ENCODE measurements at regions not wholly inside any gene's neighbourhood (a gene's known extent, or its start where the extent isn't known, plus 50 kb on each side); places are given as distances from the start of the nearest gene placed in this dataset.
"Not testable (repeated sequence)": the region's sequence is repeated elsewhere in the genome, so short reads cannot be mapped to it uniquely, and the experiment has no call there.

DNA sequence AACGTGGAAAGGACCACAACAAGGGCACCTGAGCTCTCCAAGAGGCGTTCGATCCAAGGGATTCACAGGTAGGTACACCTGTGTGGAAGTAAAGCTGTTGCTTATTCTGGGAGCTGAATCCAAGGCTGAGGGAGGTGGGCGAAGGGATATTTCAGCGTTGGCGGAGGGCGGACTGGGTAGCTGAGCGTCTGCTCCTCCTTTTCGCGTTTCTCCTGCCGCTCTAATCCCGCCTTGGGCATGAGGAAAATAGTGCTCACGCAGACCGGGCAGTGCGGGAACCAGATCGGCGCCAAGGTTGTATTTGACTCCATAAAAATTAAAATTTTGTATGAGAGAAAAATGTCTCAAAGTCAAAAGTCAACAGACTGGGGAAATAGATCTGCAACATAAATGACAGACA lies 3966.2 kb upstream of the OR11H1 start:
- H3K4me1 Mint-ChIP-seq; H3K36me3 Mint-ChIP-seq; H3K27ac Mint-ChIP-seq; CTCF ChIA-PET; H3K27ac ChIP-seq (ENCODE audit: low read length); DNase-seq; H3K4me3 ChIP-seq (ENCODE audit: control insufficient read depth in 1 of 2, extremely low read depth in 1 of 2, low read length in 1 of 2); H3K27me3 ChIP-seq (replicated peaks in 1 of 2; ENCODE audit: control insufficient read depth in 2 of 2, extremely low read depth in 1 of 2, insufficient read depth in 2 of 2, low read length in 1 of 2); H3K36me3 ChIP-seq (ENCODE audit: control insufficient read depth in 2 of 2, extremely low read depth in 1 of 2, insufficient read depth in 1 of 2, low read length in 1 of 2); POLR2A ChIA-PET; H3K4me1 ChIP-seq (ENCODE audit: control insufficient read depth in 1 of 2, extremely low read depth in 1 of 2, insufficient read depth in 2 of 2, low read length in 2 of 2); ATAC-seq (replicated peaks in 1 of 4); H3K27me3 Mint-ChIP-seq; H3K9me3 ChIP-seq; H3K4me3 Mint-ChIP-seq: not testable (repeated sequence)
- 64% methylated on average over 17 of the region's 17 CpGs for WGBS (ENCODE audit: insufficient coverage)
- H3K9me3 Mint-ChIP-seq, result peaks cover 10 to 31% (median 22%) of the 10 kb centered on the region in 3 donors

DNA sequence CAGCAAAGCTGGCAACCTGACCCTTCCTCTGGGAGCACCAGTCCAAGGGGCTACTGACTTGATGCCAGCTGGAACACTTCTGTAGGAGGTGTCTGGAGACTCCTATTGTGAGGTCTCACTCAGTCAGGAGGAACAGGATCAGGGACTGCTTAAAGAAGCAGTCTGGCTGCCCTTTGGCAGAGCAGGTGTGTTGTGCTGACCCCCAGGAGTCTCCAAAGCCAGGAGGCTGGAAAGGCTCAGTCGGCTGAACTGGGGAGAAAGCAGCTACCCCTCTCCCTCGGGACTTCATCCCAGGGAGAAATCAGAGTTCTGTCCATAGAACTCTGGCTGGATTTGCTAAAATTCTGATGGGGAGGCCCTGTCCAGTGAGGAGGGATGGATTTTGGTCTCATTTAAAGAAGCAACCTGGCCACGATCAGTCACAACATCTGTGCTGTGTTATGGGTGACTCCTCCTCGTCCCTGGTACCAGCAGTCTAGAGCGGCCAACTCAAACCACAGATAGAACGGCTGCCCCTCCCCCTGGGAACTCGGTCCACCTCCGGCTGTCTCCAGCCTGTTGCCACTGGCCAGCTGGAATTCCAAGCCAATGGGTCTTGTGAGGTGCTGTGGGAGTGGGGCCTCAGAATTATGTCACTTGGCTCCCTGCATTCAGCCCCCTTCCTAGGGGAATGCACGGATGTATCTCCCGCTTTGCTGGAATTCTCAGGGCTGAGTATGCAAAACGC lies 3959.0 kb upstream of the OR11H1 start:
- H3K27ac ChIP-seq (ENCODE audit: low read length); ATAC-seq (replicated peaks in 1 of 4); H3K27me3 Mint-ChIP-seq; H3K36me3 Mint-ChIP-seq; H3K4me1 ChIP-seq (ENCODE audit: control insufficient read depth in 1 of 2, extremely low read depth in 1 of 2, insufficient read depth in 2 of 2, low read length in 2 of 2); CTCF ChIA-PET; H3K9me3 ChIP-seq; H3K27me3 ChIP-seq (replicated peaks in 1 of 2; ENCODE audit: control insufficient read depth in 2 of 2, extremely low read depth in 1 of 2, insufficient read depth in 2 of 2, low read length in 1 of 2); POLR2A ChIA-PET; H3K4me1 Mint-ChIP-seq; H3K36me3 ChIP-seq (ENCODE audit: control insufficient read depth in 2 of 2, extremely low read depth in 1 of 2, insufficient read depth in 1 of 2, low read length in 1 of 2); H3K27ac Mint-ChIP-seq; H3K4me3 Mint-ChIP-seq; DNase-seq: not testable (repeated sequence)
- WGBS (ENCODE audit: insufficient coverage), result 67% methylated on average over 7 of the region's 11 CpGs
- peak overlapping the region in 1 of 2 donors; percentile 44 for H3K4me3 ChIP-seq (ENCODE audit: control insufficient read depth in 1 of 2, extremely low read depth in 1 of 2, low read length in 1 of 2)
- H3K9me3 Mint-ChIP-seq, result peaks cover 26 to 57% (median 51%) of the 10 kb centered on the region in 3 donors

DNA sequence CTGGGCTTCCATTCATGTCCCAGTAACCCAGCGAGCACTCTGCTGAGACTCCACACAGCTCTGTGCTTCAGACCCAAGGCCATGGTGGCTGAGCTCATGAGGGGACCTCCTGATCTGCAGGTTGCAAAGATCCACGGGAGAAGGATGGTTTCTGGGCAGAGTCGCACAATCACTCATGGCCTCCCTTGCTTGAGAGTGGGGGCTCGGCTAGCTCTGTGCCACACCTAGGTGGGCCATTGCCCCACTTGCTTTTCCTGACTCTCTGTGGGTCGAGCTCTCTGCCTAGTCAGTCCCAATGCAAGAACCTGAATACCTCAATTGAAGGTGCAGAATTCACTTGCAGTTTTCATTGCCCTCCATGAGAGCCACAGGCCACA lies 3958.4 kb upstream of the OR11H1 start:
- H3K9me3 Mint-ChIP-seq, result peaks cover 29 to 60% (median 54%) of the 10 kb centered on the region in 3 donors
- WGBS (ENCODE audit: insufficient coverage), result 57% methylated on average over 5 of the region's 5 CpGs
- H3K36me3 ChIP-seq (ENCODE audit: control insufficient read depth in 2 of 2, extremely low read depth in 1 of 2, insufficient read depth in 1 of 2, low read length in 1 of 2); H3K27ac ChIP-seq (ENCODE audit: low read length); H3K9me3 ChIP-seq; DNase-seq; H3K27me3 ChIP-seq (replicated peaks in 1 of 2; ENCODE audit: control insufficient read depth in 2 of 2, extremely low read depth in 1 of 2, insufficient read depth in 2 of 2, low read length in 1 of 2); CTCF ChIA-PET; POLR2A ChIA-PET; H3K36me3 Mint-ChIP-seq; H3K27ac Mint-ChIP-seq; H3K4me3 Mint-ChIP-seq; H3K4me1 ChIP-seq (ENCODE audit: control insufficient read depth in 1 of 2, extremely low read depth in 1 of 2, insufficient read depth in 2 of 2, low read length in 2 of 2); H3K27me3 Mint-ChIP-seq; H3K4me1 Mint-ChIP-seq: not testable (repeated sequence)
- peak in 1 of 4 experiments; percentile 37 for ATAC-seq (replicated peaks in 1 of 4)
- peak overlapping the region in 1 of 2 donors; percentile 44 for H3K4me3 ChIP-seq (ENCODE audit: control insufficient read depth in 1 of 2, extremely low read depth in 1 of 2, low read length in 1 of 2)

DNA sequence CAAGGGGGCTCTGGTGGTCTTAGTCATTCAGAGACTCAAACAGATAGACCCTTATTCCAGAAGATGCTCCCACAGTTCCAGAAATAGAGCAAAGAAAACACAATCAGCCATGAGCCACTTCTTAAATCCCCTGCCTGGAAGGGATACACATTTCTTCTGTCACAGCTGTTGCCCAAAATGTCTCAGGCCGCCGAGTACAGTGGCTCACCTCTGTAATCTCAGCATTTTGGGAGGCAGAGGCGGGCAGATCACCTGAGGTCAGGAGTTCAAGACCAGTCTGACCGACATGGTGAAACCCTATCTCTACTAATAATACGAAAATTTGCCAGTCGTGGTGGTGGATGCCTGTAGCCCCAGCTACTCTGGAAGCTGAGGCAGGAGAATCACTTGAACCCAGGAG lies 3954.8 kb upstream of the OR11H1 start:
- DNase-seq; H3K27ac Mint-ChIP-seq; H3K4me1 ChIP-seq (ENCODE audit: control insufficient read depth in 1 of 2, extremely low read depth in 1 of 2, insufficient read depth in 2 of 2, low read length in 2 of 2); H3K27me3 ChIP-seq (replicated peaks in 1 of 2; ENCODE audit: control insufficient read depth in 2 of 2, extremely low read depth in 1 of 2, insufficient read depth in 2 of 2, low read length in 1 of 2); CTCF ChIA-PET; H3K9me3 ChIP-seq; H3K27ac ChIP-seq (ENCODE audit: low read length); H3K27me3 Mint-ChIP-seq; H3K36me3 Mint-ChIP-seq; H3K4me3 ChIP-seq (ENCODE audit: control insufficient read depth in 1 of 2, extremely low read depth in 1 of 2, low read length in 1 of 2); H3K4me3 Mint-ChIP-seq; H3K36me3 ChIP-seq (ENCODE audit: control insufficient read depth in 2 of 2, extremely low read depth in 1 of 2, insufficient read depth in 1 of 2, low read length in 1 of 2); H3K4me1 Mint-ChIP-seq; ATAC-seq (replicated peaks in 1 of 4); POLR2A ChIA-PET: not testable (repeated sequence)
- H3K9me3 Mint-ChIP-seq, result peaks cover 27 to 64% (median 59%) of the 10 kb centered on the region in 3 donors
- WGBS (ENCODE audit: insufficient coverage), result 71% methylated on average over 5 of the region's 6 CpGs

DNA sequence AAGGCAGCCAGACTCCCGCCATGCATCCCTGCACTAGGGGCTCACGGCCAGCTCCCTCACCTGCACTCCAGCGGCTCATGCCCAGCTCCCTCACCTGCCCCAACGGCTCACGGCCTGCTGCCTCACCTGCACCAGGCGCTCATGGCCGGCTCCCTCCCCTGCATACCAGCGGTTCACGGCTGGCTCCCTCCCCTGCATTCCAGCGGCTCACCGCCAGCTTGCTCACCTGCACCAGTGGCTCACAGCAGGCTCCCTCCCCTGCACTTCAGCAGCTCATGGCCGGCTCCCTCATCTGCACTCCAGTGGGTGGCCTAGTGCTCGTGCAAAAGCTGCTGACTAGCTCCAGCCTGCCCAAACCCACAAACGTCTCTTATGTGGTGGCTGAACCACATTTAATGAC lies 3953.8 kb upstream of the OR11H1 start:
- H3K27me3 Mint-ChIP-seq; ATAC-seq (replicated peaks in 1 of 4); H3K4me3 Mint-ChIP-seq; H3K9me3 ChIP-seq; CTCF ChIA-PET; POLR2A ChIA-PET; DNase-seq; H3K36me3 Mint-ChIP-seq; H3K4me3 ChIP-seq (ENCODE audit: control insufficient read depth in 1 of 2, extremely low read depth in 1 of 2, low read length in 1 of 2); H3K36me3 ChIP-seq (ENCODE audit: control insufficient read depth in 2 of 2, extremely low read depth in 1 of 2, insufficient read depth in 1 of 2, low read length in 1 of 2); H3K4me1 ChIP-seq (ENCODE audit: control insufficient read depth in 1 of 2, extremely low read depth in 1 of 2, insufficient read depth in 2 of 2, low read length in 2 of 2); H3K27me3 ChIP-seq (replicated peaks in 1 of 2; ENCODE audit: control insufficient read depth in 2 of 2, extremely low read depth in 1 of 2, insufficient read depth in 2 of 2, low read length in 1 of 2); H3K27ac Mint-ChIP-seq; H3K27ac ChIP-seq (ENCODE audit: low read length); H3K4me1 Mint-ChIP-seq: not testable (repeated sequence)
- WGBS (ENCODE audit: insufficient coverage), result 77% methylated on average over 14 of the region's 14 CpGs
- peaks cover 29 to 66% (median 61%) of the 10 kb centered on the region in 3 donors for H3K9me3 Mint-ChIP-seq

DNA sequence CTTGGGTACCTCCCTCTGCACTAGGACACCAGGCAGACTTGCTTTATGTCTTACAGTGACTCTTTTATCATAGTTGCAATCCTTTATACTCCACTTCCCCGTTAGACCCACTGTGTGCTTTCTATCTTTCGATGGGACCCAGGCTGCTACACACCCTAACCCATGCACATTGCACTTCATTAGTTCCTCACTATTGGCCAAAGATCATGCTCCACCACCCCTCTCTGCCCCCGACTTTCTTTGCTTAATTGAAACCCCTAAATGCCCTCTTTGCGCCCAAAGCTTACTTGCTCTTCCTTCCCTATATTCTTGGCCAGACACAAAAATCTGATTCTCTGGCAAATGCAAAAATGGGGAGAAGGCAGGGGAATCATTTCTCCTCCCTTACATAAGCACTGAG lies 3953.3 kb upstream of the OR11H1 start:
- H3K4me3 ChIP-seq (ENCODE audit: control insufficient read depth in 1 of 2, extremely low read depth in 1 of 2, low read length in 1 of 2); H3K9me3 ChIP-seq; H3K4me3 Mint-ChIP-seq; DNase-seq; POLR2A ChIA-PET; H3K36me3 Mint-ChIP-seq; H3K27ac Mint-ChIP-seq; H3K27me3 ChIP-seq (replicated peaks in 1 of 2; ENCODE audit: control insufficient read depth in 2 of 2, extremely low read depth in 1 of 2, insufficient read depth in 2 of 2, low read length in 1 of 2); H3K27me3 Mint-ChIP-seq; H3K27ac ChIP-seq (ENCODE audit: low read length); ATAC-seq (replicated peaks in 1 of 4); H3K4me1 ChIP-seq (ENCODE audit: control insufficient read depth in 1 of 2, extremely low read depth in 1 of 2, insufficient read depth in 2 of 2, low read length in 2 of 2); H3K36me3 ChIP-seq (ENCODE audit: control insufficient read depth in 2 of 2, extremely low read depth in 1 of 2, insufficient read depth in 1 of 2, low read length in 1 of 2); CTCF ChIA-PET; H3K4me1 Mint-ChIP-seq: not testable (repeated sequence)
- peaks cover 33 to 67% (median 63%) of the 10 kb centered on the region in 3 donors for H3K9me3 Mint-ChIP-seq
- WGBS (ENCODE audit: insufficient coverage), result 35% methylated on average over 3 of the region's 4 CpGs

DNA sequence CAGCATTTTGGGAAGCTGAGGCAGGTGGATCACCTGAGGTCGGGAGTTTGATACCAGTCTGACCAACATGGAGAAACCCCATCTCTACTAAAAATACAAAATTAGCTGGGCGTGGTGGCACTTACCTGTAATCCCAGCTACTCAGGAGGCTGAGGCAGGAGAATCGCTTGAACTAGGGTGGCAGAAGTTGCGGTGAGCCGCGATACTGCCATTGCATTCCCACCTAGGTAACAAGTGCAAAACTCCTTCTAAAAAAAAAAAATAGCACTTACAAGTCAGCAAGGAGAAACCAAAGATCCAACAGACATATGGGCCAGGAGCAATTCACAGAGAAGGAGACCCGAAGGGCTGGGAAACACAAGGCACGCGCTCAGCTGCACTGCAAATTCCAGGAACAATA lies 3951.3 kb upstream of the OR11H1 start:
- H3K36me3 Mint-ChIP-seq; H3K27ac Mint-ChIP-seq; H3K27me3 ChIP-seq (replicated peaks in 1 of 2; ENCODE audit: control insufficient read depth in 2 of 2, extremely low read depth in 1 of 2, insufficient read depth in 2 of 2, low read length in 1 of 2); H3K4me3 Mint-ChIP-seq; H3K4me3 ChIP-seq (ENCODE audit: control insufficient read depth in 1 of 2, extremely low read depth in 1 of 2, low read length in 1 of 2); POLR2A ChIA-PET; H3K9me3 ChIP-seq; DNase-seq; H3K4me1 ChIP-seq (ENCODE audit: control insufficient read depth in 1 of 2, extremely low read depth in 1 of 2, insufficient read depth in 2 of 2, low read length in 2 of 2); ATAC-seq (replicated peaks in 1 of 4); H3K27me3 Mint-ChIP-seq; H3K36me3 ChIP-seq (ENCODE audit: control insufficient read depth in 2 of 2, extremely low read depth in 1 of 2, insufficient read depth in 1 of 2, low read length in 1 of 2); H3K4me1 Mint-ChIP-seq; H3K27ac ChIP-seq (ENCODE audit: low read length); CTCF ChIA-PET: not testable (repeated sequence)
- peaks cover 37 to 65% (median 62%) of the 10 kb centered on the region in 3 donors for H3K9me3 Mint-ChIP-seq
- 67% methylated on average over 8 of the region's 9 CpGs for WGBS (ENCODE audit: insufficient coverage)

All from T-cell (primary cell).